NCI-H446 (cell line): ENCODE measurements at regions not wholly inside any gene's neighbourhood (a gene's known extent, or its start where the extent isn't known, plus 50 kb on each side); places are given as distances from the start of the nearest gene placed in this dataset.
"Not testable (repeated sequence)": the region's sequence is repeated elsewhere in the genome, so short reads cannot be mapped to it uniquely, and the experiment has no call there.

ENCODE experiments used
- DNase-seq, 2 experiments: peaks; one replicate each; lab custom pipeline; 2025; lab: John Stamatoyannopoulos, UW

GRCh38 chr5:104914536-104915070 is 1352.0 kb upstream of the NUDT12 start:
- no peak for DNase-seq

- DNase-seq = no peak
Observed at GRCh38 chr5:104913841-104914281, 1351.3 kb upstream of the NUDT12 start.

- no peak for DNase-seq
Observed at GRCh38 chr5:104909803-104910202, 1347.2 kb upstream of the NUDT12 start.

DNA sequence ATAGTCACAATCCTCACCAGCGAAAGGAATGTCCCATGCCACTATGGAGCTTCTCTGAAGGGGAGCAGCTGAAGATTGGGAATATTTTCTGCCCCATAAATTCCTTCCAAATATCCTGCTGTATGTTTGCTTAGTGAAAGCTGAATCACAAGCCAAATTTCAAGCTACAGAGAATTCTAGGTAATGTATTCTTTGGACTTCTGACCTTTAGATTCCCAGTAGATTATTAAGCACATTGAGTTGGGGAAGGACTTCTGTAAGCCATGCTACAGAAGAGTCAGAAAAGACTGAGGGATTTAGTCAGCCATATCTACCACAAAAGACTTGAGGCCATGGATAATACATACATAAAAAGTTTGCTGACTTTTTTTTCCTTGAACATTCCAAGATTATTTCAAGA is 1342.0 kb upstream of the NUDT12 start:
- DNase-seq = no peak

- no peak for DNase-seq
Observed at GRCh38 chr5:104903941-104904340, 1341.4 kb upstream of the NUDT12 start.

DNA sequence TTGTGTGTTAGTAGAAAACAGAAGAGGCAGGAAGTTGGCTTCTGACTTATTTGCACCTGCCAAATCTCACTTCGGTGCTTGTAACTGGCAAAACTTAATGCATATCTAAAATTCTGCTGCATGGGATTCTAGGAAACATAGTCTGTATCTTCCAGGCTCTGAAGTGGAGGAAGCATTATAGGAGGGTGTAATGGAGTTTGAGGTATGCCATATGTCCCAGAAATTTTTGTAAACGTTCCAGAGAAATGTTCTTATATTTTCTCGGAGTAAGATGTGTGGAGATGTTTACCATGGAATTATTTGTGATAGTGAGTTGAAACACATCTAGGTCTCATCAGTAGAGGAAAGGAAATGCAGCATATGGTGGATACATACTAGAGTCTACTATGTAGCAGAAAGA is 1329.0 kb upstream of the NUDT12 start:
- DNase-seq = no peak

GRCh38 chr5:104890767-104891166 is 1328.2 kb upstream of the NUDT12 start:
- DNase-seq = no peak

- DNase-seq = no peak
Observed at GRCh38 chr5:104859437-104859836, 1296.8 kb upstream of the NUDT12 start.

GRCh38 chr5:104852099-104852498 is 1289.5 kb upstream of the NUDT12 start:
- DNase-seq = not testable (repeated sequence)

DNA sequence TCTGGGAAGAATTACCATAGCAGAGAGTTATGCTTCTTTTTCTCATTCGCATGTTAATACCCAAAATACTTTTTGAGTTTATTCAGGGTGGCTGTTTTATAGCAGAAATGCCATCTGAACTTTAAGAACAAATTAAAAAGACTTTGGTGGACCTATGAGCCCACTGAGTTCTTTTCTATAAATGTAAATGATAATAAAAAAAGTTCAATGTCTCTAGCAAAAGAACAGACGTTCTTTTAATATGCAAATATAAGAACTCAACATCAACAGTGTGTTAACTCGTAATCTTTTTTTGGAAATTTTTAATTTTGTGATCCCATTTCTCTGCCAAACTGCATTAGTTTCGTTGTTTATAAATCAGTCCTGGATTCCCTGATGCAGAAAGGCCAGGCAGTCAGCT is 1283.0 kb upstream of the NUDT12 start:
- no peak for DNase-seq

GRCh38 chr5:104843822-104844221 is 1281.2 kb upstream of the NUDT12 start:
- no peak for DNase-seq

DNA sequence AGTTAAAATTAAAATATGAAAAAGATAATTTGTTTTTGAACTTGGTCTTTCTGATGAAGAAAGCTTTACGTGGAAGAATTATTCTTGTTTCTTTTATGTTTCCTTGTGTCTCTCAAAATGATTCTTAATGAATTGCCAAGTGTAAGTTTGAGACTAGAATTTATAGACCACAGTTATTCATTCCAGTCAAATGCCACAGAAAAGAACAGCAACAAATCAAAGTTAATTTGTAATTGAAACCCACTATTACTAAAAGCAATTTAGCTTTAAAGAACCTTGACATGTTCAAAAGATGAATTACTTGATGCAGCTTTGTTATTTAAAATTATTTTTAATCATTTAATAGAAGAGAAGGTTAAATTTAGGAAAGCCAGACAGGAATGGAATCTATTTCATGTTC is 1277.7 kb upstream of the NUDT12 start:
- no peak for DNase-seq

DNA sequence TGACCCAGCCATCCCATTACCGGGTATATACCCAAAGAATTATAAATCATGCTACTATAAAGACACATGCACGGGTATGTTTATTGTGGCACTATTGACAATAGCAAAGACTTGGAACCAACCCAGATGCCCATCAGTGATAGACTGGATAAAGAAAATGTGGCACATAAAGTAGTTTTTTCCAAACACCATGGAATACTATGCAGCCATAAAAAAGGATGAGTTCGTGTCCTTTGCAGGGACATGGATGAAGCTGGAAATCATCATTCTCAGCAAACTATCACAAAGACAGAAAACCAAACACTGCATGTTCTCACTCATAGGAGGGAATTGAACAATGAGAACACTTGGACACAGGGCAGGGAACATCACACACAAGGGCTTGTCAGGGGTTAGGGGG is 1268.9 kb upstream of the NUDT12 start:
- not testable (repeated sequence) for DNase-seq

GRCh38 chr5:104821606-104822005 is 1259.0 kb upstream of the NUDT12 start:
- DNase-seq = peak in 1 of 2 experiments; percentile 25

GRCh38 chr5:104817127-104817526 is 1254.5 kb upstream of the NUDT12 start:
- peak; percentile 72 to 92 for DNase-seq

- DNase-seq = peak; percentile 34 to 75
Observed at GRCh38 chr5:104815212-104815611, 1252.6 kb upstream of the NUDT12 start.

DNA sequence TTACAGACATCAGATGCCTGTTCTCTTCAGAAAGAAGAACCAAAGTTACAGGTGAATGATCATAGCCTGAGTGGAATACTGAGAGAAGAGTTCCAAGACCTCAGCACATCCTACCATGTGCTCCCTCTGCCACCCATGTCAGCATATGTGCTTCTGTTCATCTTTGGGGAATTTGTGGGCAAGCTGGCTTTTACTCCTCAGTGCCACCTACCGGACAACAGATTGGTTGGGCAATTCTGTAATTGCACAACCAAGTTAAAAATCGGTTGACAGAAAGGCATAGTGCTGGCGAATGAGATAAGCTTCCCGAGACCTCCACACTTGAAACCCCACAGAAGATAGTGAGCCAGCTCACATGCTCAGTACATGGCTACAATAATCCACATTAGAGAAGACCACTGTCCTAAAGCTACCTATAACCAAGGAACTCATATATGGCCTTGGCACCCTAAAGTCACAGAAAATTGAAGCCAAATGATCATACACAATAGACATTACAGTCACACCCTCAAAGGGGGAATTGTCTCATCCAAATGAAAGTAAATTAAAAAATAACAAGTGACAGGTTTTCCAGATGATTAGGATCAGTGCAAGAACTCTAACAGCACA is 1238.0 kb upstream of the NUDT12 start:
- DNase-seq = no peak

DNA sequence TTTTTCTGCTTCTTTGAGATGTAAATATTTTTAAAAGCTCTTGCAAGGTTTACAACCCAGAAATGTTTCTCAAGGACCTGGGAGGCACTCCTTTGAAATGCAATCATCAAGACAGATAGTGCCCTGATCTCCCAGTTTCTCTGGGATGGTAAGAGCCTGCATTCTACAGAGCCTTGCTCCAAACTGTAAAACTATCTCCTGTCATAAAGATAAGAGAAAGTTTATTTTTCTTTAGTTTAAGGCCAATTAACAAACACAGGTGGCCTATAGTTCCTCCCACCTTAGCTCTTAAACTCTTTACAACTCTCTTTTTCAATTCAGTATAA is 1231.1 kb upstream of the NUDT12 start:
- DNase-seq = no peak

- no peak for DNase-seq
Observed at GRCh38 chr5:104793031-104793754, 1230.6 kb upstream of the NUDT12 start.

DNA sequence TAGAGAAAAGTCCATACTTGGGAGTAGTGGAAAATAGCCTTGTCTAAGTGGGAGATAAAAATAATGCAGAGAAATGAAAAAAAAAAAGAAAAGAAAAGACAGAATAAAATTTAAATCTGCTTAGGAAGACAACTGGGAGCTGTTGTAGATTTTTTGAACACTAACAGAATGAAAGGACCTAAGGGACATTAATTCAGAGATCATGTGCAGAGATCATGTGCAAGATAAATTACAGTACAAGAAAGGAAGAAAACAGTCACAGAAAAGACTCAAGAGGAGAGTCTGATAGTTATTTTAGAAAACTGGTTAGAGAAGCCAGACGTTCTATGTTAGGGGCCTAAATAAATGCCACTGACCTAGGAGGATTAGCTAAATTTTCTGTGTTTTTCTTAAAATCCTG is 1226.8 kb upstream of the NUDT12 start:
- DNase-seq = no peak

DNA sequence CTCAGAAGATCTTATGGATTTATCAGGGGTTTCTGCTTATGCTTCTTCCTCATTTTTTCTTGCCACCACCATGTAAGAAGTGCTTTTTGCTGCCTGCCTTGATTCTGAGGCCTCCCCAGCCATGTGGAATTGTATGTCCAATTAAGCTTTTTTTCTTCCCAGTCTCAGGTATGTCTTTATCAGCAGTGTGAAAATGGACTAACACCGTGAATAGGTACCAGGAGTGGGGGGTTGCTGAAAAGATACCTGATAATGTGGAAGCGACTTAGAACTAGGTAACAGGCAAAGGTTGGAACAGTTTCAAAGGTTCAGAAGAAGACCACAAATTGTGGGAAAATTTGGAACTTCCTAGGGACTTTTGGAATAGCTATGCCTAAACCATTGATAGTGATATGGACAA is 1222.5 kb upstream of the NUDT12 start:
- no peak for DNase-seq

GRCh38 chr5:104774372-104774771 is 1211.8 kb upstream of the NUDT12 start:
- DNase-seq = no peak

DNA sequence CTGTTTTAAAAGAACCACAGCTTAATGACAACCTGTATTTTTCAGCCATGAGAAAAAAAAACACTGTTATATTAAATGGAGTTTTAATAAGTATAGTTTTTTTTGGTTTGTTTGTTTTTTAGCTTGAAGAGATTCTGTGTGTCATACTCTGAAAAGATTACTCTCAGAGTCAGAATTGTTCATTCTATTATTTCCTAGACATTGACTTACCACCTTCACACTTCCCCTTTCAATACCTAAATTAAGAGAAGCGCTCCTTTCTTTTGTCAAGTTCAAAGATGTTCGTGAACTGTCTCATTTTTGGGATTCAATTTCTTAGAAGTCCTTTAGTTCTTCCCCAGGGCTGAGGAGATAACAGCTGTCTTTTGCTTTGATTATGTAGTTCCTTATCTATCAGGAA is 1201.6 kb upstream of the NUDT12 start:
- DNase-seq = no peak

DNA sequence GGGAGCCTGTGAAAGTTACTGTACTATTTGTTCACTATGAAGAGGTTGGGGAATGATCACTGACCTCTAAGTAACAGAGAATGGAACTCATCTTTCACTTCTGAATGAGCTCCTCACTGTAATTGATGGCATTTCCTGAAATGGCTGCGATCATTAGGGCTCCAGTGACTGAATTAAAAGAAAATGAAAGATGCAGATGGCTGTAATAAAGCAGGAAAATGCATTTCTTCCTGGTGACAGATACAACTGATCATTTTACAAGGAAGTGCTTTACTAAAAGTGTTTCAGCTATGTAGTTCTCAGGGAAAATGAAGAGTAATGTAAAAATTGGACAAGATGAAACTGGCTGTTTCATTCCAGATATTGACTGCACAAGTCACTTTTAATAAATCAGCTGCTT is 1200.6 kb upstream of the NUDT12 start:
- DNase-seq = no peak
